Right lobe of liver (tissue), 4 donors: ENCODE measurements at regions not wholly inside any gene's neighbourhood (a gene's known extent, or its start where the extent isn't known, plus 50 kb on each side); places are given as distances from the start of the nearest gene placed in this dataset.

Source experiments
- POLR2A ChIP-seq: fragments of 450-650 bp; IDR thresholded peaks from one replicate; pipeline ENCODE4 v1.6.1; 2017; ENCODE audit warnings: antibody characterized with exemption, mild to moderate bottlenecking
- TF ChIP-seq, protein P1 (sequence below), 4 donors: fragments of 200-600 bp in 3 of 4; fragments of 450-650 bp in 1 of 4; IDR thresholded peaks; one replicate each; pipeline versions ENCODE4 v1.5.1 to v1.8.0; 2016 to 2022; ENCODE audit warnings: antibody characterized with exemption in 4 of 4, mild to moderate bottlenecking in 2 of 4
- donor health status: DM: no; HTN: no; CAD: no.
- donor health status: DM: no; HTN: no; CAD: no.
- donor health status: DM: no; HTN: yes; CAD: no.

DNA sequence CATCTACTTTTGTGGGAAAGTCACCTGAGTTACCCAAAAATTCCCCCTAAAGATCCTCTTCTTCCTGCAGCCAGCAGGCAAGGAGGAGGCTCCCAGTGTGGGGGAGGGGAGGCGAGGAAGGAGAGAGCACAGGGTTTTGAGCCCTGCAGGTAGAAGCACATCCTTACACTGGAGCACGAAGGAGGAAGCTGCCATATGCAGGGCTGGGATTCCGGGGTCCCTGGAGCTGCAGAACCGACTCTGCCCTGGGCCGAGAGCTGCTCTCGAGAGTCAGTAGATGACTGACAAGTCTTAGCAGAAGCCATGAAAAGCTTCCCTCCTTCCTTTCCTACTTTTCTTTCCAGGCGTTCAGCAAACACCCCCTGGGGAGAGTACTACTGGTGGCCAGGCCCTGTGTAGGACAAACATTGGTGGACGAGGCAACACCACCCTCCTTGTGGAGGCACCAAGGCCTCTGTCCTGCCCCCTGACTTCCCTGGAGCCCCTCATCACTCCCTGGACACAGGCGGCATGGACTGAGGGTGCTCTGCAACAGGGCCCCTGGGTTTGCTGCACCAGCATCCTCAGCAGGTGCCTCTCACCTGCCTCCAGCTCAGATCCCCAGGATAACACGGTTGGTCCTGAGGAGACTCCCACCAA lies 211.7 kb upstream of the CST7 start:
- TF ChIP-seq, protein P1, sequence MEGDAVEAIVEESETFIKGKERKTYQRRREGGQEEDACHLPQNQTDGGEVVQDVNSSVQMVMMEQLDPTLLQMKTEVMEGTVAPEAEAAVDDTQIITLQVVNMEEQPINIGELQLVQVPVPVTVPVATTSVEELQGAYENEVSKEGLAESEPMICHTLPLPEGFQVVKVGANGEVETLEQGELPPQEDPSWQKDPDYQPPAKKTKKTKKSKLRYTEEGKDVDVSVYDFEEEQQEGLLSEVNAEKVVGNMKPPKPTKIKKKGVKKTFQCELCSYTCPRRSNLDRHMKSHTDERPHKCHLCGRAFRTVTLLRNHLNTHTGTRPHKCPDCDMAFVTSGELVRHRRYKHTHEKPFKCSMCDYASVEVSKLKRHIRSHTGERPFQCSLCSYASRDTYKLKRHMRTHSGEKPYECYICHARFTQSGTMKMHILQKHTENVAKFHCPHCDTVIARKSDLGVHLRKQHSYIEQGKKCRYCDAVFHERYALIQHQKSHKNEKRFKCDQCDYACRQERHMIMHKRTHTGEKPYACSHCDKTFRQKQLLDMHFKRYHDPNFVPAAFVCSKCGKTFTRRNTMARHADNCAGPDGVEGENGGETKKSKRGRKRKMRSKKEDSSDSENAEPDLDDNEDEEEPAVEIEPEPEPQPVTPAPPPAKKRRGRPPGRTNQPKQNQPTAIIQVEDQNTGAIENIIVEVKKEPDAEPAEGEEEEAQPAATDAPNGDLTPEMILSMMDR (IDR thresholded peaks at IDR 0.05), result no peak
- no peak for TF ChIP-seq POLR2A
